HG02610 (cell line): ENCODE measurements at regions not wholly inside any gene's neighbourhood (a gene's known extent, or its start where the extent isn't known, plus 50 kb on each side); places are given as distances from the start of the nearest gene placed in this dataset.
"Not testable (repeated sequence)": the region's sequence is repeated elsewhere in the genome, so short reads cannot be mapped to it uniquely, and the experiment has no call there.

Experiments used
- ATAC-seq: cut with Tn5 transposase; IDR thresholded peaks from one replicate; pipeline ENCODE4 v1.9.1; 2021; ENCODE audit warnings: mild to moderate bottlenecking, moderate library complexity; ENCODE audit not compliant: unreplicated experiment

- ATAC-seq: peak; percentile 55
These were observed 191.7 kb upstream of the NR3C1 start for GRCh38 chr5:143594902-143595818.

GRCh38 chr5:143593723-143594122 is 190.2 kb upstream of the NR3C1 start:
- ATAC-seq: peak; percentile 27

GRCh38 chr5:143592648-143593047 is 189.2 kb upstream of the NR3C1 start:
- peak; percentile 67 for ATAC-seq

- no peak for ATAC-seq
These were observed 185.6 kb upstream of the NR3C1 start for GRCh38 chr5:143588933-143589662.

- ATAC-seq: not testable (repeated sequence)
These were observed 184.6 kb upstream of the NR3C1 start for GRCh38 chr5:143588121-143588520.

- no peak for ATAC-seq
These were observed 183.4 kb upstream of the NR3C1 start for GRCh38 chr5:143586781-143587362.

- no peak for ATAC-seq
These were observed 182.5 kb upstream of the NR3C1 start for GRCh38 chr5:143585970-143586369.

GRCh38 chr5:143583409-143583808 is 179.9 kb upstream of the NR3C1 start:
- ATAC-seq: peak; percentile 60

- peak; percentile 62 for ATAC-seq
These were observed 179.4 kb upstream of the NR3C1 start for GRCh38 chr5:143582869-143583268.

- ATAC-seq: no peak
These were observed 178.7 kb upstream of the NR3C1 start for GRCh38 chr5:143582176-143582575.

GRCh38 chr5:143581649-143582048 is 178.2 kb upstream of the NR3C1 start:
- no peak for ATAC-seq

GRCh38 chr5:143581147-143581546 is 177.7 kb upstream of the NR3C1 start:
- ATAC-seq: no peak

- ATAC-seq: no peak
These were observed 173.4 kb upstream of the NR3C1 start for GRCh38 chr5:143576711-143577484.

GRCh38 chr5:143575286-143575685 is 171.8 kb upstream of the NR3C1 start:
- ATAC-seq: no peak

- no peak for ATAC-seq
These were observed 170.8 kb upstream of the NR3C1 start for GRCh38 chr5:143574236-143574635.

- ATAC-seq: peak; percentile 82
These were observed 170.2 kb upstream of the NR3C1 start for GRCh38 chr5:143573568-143574170.

GRCh38 chr5:143572671-143573070 is 169.2 kb upstream of the NR3C1 start:
- ATAC-seq: no peak

GRCh38 chr5:143571642-143572624 is 168.4 kb upstream of the NR3C1 start:
- no peak for ATAC-seq

GRCh38 chr5:143570989-143571388 is 167.5 kb upstream of the NR3C1 start:
- no peak for ATAC-seq
